D721Med (cell line): ENCODE measurements at regions not wholly inside any gene's neighbourhood (a gene's known extent, or its start where the extent isn't known, plus 50 kb on each side); places are given as distances from the start of the nearest gene placed in this dataset.

Experiments used
- DNase-seq: peaks from one replicate; pipeline ENCODE4 v3.0.0; 2011; ENCODE audit warnings: low spot score; ENCODE audit not compliant: insufficient read length
- FAIRE-seq: peaks from 2 replicates; lab custom pipeline; 2011; peaks lifted over from hg19 to GRCh38; lab: Jason Lieb, UNC
- TF ChIP-seq, protein P1 (sequence below): IDR thresholded peaks from 2 replicates; pipeline ENCODE4 v1.5.1; 2012; ENCODE audit warnings: mild to moderate bottlenecking, control low read depth; ENCODE audit not compliant: insufficient read depth; ENCODE audit errors: missing control alignments

DNA sequence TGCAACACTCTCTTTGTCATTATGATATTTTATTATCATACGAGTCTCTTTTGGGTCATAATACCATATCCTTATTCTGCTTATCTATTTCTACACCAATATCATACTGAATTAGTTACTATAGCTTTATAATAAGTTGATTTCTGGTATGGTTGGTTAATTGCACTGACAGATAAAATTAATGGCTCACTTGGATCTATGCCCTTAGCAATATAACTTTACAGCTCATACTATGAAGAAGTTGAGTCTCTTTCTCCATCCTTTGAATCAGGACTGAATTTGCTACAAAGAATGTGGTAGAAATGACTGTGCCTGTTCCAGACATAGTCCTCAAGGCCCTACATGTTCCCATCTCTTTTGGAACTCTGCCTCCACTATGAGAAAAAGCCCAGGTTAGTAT lies 139.7 kb upstream of the DYRK2 start:
- TF ChIP-seq, protein P1, sequence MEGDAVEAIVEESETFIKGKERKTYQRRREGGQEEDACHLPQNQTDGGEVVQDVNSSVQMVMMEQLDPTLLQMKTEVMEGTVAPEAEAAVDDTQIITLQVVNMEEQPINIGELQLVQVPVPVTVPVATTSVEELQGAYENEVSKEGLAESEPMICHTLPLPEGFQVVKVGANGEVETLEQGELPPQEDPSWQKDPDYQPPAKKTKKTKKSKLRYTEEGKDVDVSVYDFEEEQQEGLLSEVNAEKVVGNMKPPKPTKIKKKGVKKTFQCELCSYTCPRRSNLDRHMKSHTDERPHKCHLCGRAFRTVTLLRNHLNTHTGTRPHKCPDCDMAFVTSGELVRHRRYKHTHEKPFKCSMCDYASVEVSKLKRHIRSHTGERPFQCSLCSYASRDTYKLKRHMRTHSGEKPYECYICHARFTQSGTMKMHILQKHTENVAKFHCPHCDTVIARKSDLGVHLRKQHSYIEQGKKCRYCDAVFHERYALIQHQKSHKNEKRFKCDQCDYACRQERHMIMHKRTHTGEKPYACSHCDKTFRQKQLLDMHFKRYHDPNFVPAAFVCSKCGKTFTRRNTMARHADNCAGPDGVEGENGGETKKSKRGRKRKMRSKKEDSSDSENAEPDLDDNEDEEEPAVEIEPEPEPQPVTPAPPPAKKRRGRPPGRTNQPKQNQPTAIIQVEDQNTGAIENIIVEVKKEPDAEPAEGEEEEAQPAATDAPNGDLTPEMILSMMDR: no peak
- FAIRE-seq (no peak), DNase-seq (no peak)

DNA sequence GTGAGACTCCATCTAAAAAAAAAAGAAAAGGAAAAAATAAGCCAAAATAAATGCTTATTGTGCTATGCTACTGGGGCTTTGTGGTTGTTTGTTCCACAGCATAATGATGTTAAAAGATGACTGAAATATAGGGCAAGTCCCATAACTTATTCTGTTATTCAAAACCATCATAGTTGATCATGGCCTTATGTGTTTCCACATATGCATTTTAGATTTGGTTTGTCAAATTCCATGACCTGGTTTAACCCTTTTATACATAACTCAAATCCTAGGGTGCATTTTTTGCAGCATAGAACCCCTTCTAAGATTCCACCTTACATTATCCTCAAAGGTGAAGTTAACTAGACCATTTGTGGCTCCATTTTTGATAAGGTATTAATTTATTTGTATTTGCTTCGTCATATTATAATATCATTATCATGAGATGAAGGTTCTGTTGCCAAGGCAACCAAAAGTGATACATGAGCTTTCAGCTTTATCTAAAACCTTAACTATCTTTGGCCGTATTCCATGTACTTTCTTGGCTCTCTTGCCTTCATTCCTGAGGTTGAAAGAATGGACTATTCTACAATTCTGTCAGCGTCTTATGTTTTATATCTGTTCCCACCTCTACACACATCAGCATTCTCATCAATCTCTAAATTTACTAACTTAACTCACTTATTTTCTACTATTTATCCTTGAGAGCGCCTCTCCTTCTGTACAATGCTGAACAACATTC lies 138.7 kb upstream of the DYRK2 start:
- no peak for FAIRE-seq
- no peak for DNase-seq
- TF ChIP-seq, protein P1: no peak

DNA sequence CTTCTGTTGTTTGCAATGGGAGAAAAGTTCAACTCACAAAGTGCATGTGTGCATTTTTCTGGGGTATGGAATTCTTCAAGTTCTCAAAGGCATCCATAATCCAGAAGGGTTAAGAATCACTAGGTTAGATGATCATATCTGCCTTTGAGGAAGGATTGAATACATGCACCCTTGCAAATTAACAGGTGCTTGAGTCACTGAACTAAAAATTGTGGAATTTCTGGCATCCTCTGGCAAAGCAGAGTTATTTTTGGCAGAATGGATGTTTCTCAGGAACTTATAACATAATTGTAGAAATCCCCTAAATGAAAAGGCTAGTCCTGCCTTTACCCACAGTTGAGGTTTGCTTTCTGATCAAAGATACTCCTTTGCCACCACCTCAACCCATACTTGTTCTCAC lies 136.5 kb upstream of the DYRK2 start:
- DNase-seq (no peak), FAIRE-seq (no peak)
- TF ChIP-seq, protein P1: no peak

DNA sequence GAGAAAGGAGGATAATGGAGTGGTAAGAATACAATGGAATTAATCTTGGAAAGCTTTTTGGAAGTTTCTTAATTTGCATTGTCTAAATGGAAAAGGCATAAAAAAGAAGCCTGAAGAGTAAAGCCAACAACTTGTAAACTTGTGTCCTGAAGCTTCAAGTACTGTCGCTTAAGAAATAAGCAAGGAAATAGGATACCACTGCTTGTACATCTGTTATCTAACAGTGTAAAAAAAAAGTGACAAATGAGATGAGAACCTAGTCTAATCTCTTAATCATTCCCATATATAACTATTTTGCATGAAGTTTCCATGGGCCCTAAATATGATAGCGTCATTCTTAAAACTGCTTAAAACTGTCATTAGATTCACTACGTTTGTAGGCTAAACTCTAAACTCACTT lies 134.0 kb upstream of the DYRK2 start:
- DNase-seq: no peak
- no peak for FAIRE-seq
- TF ChIP-seq, protein P1: no peak

DNA sequence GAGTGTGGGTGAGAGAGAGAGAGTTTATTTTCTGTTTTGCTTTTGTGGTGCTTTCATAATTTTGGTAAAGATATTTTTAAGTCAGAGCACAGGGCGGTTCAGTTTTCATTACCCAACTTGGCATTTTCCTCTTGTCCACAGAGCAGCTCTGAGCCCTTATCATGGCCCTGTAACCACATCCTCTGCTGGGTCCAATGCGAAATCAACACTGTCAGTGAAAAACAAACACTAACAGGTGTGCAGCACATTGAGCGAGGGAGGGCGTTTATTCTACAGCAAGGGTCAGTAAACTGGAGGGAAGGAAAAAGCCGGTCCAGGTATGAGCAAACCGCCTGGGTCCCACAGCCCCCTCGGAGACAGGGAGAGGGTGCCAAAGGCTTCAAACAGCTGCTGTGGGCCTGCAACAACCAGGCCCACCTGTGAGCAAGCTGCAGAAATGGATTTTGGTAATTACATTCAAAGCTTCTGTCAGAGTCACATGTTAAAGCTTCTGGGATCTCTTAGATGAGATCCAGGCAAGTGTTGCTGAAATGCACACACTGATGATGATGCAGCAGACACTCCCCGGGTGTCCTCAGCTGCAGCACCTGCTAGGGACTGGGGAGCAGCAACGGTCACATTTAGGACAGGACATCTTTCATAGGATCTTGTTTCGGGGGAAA lies 132.7 kb upstream of the DYRK2 start:
- no peak for DNase-seq
- TF ChIP-seq, protein P1: no peak
- FAIRE-seq: no peak

DNA sequence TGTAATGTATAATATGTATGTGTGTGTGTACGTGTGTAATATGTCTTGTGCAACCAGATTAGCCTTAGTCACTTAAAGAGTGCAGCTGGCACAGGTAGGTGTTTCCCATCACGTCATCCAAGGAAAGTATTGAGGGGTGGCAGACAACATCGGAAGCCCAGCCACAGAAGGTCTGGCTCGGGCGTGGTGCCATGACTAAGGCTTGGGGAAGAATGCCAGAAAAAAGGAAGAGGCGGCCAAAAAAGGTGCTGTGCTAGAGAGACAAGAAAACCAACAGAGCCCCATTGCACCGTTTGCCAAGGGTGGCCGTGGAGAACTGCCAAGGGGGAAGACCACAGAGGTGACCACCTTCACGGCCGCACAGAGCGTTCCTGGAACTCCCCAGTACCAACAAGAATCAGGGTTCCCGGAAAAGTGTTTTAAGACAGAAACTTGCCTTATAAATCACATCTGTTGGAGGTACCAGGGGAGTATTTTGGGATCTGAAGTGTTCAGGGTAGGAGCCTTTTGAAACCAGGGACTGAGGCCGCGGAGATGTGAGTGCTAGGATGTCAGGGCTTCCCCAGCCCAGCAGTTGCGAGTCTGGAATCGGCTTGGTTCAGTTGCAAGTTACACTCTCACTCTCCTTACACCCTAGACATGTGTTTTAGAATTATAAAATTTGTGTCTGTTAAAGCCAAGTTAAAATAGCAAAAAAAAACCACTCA lies 131.2 kb upstream of the DYRK2 start:
- DNase-seq (no peak), FAIRE-seq (no peak)
- TF ChIP-seq, protein P1: no peak
